NCI-H1694 (cell line): ENCODE measurements at regions not wholly inside any gene's neighbourhood (a gene's known extent, or its start where the extent isn't known, plus 50 kb on each side); places are given as distances from the start of the nearest gene placed in this dataset.
"Not testable (repeated sequence)": the region's sequence is repeated elsewhere in the genome, so short reads cannot be mapped to it uniquely, and the experiment has no call there.

Experiments
- DNase-seq: peaks from one replicate; lab custom pipeline; 2025; lab: John Stamatoyannopoulos, UW

DNA sequence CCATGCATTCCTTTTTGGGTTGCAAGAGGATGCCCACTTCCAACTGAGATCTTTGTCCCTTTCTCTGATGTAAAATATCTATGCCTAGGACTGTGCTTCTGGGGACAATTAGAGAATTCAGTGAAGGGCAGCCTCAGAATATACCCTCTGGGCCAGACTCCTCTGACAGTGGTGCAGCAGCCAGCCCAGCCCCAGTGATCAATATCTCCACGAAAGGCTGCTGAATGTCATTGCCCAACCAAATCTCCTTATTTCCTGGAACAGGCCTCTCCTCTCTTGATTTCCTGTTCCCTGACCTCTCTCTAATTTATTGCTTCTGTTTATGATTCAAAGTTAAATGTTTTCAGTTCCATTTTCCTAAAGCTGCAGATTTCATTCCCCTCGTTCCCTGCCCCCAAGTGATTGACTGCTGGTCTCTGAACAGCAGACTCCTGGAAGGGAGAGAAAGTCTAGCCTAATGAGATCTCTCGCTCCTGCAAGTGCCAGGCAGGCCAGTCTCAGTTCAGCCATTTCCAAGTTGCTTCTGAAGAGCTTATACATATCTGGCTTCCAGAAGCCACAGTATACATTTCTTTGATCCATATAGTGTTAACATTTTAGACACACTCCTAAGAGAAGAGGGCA is 104.4 kb upstream of the SALL1 start:
- no peak for DNase-seq

DNA sequence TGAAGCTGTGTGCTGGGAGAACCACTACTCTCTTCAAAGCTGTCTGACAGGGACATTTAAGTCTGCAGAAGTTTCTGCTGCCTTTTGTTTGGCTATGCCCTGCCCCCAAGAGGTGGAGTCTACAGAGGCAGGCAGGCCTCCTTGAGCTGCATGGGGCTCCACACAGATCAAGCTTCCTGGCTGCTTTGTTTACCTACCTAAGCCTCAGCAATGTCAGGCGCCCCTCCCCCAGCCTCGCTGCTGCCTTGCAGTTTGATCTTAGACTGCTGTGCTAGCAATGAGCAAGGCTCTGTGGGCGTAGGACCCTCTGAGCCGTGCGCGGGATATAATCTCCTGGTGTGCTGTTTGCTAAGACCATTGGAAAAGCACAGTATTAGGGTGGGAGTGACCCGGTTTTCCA is 103.3 kb upstream of the SALL1 start:
- not testable (repeated sequence) for DNase-seq

DNA sequence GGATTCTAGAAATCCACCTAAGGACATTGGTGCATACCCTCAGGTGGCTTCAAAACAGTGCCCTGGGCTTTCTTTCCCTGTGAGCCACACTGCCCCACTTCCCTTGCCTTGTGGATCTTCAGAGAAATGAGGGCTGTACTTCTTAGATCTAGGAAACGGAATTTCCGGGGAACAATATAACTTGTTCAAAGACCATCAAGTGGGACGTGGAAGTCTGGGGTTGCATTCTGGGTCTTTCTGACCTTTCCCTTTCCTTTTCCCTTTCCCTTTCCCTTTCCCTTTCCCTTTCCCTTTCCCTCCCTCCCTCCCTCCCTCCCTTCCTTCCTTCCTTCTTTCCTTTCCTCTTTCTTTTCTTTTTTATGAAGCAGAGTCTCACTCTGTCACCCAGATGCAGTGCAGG is 97.1 kb upstream of the SALL1 start:
- no peak for DNase-seq

DNA sequence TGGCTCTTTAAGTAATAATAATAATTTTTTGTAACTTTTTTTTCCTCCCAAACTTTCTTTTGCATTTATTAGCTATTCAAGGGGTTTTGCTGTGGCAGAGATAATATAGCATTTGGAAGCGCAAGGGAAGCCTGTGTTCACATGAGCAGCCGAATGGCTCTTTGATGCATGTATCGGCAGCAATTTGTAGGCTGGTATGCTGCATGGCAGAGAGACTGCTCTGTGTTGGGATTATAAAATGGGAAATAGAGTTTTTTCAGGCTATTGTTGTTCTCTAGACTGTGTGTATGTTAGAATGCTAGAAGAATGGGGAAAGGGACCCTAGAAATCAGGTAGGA is 94.6 kb upstream of the SALL1 start:
- DNase-seq, result no peak

DNA sequence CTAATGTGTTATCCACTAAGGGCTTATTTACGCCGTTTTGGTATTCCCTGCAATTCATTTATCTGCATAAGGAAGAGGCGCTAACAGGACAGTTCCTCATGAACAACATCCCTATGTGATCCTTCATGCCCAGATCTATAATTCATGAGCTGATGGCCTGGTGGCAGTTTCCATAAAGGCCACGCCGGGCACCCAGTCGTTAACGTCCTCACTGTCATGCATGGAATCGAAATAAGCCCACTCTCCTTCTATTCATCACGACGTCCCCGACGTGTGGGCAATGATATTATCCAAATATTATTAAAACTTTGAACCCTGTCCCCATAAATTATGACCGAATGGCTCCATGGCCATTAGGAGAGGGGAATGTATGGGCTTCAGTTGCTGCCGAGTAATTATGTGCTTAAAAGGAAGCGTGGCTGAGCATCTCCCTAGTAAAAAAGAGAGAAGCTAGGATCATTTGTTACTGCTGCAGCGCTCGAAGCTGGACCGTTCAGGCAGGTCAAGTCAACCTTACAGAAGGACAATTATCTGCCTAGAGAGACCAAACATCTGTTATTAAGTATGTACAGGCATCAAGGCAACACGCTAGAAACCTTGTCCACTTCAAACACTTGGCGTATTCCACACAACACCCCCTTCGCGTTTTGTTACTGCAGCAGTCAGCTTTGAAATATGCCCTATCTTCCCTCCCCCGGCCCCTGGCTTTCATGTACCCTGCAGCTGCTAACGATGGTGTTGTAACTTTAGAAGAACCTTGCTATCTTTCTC is 94.0 kb upstream of the SALL1 start:
- no peak for DNase-seq

DNA sequence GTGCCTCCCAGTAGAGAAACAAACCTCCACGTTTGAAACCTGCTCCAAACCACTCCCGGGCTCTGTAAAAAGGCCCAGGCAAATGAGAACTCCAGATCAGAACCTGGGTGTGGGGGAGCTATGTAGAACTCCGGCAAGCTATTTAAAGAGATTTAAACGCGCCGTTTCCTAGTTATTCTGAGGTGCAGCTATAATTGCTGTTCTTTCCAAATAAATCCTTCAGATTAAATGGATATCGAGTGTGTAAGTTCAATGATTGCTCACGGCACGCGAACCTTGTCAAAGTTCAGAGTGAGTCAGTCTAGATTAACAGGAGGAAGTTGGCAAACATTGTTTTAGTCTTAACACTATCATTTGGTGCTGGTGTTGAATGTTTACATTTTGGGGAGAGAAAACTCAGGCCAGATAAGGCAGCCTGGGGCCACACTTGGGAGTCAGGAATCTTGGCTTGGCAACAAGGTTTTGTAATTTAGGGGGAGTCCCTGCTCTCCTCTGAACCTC is 92.9 kb upstream of the SALL1 start:
- no peak for DNase-seq

DNA sequence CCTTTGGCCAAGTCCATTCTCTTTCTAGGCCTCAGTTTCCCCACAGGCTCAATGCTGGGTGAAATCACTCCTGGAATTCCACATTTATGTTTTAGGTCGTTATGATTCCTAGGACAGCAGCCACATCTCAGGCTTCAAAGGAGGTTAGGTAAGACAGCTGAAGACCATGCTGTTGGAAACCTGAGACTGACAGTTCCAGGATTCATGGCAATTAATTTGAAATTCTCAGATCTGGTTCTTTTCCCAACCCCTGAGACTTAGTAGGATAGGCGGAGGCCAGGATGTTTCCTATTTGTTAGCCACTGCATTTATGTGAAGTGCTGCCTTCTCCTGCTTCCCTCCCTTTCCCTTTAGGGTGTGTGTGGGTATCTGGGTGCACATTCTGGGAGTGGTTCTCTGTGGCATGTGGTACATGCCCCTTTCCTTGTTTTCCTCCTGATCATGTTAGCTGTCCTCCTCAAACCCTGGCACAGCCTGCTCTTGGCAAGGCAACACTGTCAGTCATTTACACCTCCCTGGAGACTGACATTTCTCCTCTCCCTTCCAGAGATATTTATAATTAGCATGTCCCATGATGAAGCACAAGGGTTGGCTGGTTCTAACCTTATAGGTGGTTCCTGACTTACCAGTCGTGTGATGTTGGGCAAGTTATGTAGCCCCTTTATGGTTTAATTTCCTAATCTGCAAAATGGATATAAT is 91.4 kb upstream of the SALL1 start:
- peak; percentile 8 for DNase-seq

DNA sequence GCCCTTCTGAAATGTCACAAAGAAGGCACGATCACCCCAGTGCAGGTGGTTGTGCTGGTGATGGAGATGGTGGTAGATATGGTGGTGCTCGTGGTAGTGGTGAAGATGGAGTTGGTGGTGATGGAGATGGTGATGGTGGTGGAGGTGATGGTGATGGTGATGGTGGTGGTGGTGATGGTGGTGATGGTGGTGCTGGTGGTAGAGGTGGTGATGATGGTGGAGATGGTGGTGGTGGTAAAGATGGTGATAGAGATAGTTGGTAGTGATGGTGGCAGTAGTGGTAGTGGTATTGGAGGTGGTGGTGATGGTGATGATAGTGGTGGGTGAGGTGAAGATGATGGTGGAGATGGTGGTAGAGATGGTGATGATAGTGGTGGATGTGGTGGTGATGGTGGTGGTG is 88.1 kb upstream of the SALL1 start:
- DNase-seq, result no peak

DNA sequence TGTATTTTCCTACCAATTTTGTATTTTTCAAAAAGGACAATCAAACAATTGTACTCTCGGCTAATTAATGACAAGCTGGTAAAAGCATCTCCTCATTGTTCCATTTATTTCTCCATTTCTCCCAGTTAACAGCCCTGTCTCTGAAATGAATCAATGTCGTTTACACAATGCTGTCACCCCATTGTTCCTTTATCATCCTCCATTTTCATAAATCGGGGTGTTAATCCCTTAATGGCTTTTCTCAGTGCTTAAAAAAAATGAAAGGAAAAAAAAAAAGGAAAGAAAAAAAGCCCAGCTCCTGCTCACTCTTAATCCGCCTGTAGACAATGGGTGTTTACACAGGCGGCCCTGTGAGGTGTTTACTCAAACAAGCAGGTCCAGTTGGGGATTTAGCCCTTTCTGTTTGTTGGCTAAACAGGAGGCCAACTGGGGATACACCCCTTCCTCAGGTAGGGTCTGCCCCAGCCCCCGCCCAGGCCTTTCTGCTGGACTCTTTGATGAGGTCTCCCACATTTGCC is 86.8 kb upstream of the SALL1 start:
- no peak for DNase-seq

DNA sequence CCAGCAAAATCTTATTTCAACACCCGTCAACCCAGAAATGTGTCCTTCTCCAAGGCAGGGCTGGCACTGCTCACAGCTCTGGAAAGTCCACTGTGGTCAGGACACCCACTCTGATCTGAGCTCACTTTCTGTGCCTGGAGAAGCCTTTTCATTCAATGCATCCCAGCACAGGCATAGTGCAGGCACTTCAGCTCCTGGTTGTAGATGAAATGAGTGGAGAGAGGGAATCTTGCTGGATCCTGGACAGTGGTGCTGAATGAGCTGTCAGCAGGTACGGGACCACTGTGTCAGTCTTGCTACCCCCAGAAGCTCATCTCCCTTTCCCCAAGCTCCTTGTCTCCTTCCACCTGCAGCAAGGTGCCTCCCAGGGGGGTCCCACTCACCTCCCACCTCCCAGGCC is 86.1 kb upstream of the SALL1 start:
- DNase-seq, result no peak

DNA sequence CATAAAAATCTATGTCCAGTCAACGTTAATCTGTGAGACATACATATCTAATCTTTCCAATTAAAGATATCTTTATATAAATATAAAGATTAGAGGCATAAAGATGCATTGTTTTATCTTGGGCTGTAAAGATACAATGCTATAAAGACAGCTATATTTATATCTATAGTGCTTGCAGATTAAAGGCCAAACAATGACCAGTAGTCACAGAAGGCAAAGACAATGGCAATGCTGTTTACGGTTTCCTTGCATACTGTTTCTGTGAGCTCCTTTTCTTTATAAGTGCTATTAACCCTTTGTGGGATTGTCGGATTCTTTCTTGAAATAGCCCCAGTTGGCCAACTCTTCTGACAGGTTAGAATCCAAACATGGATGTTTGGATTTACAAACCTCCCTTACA is 85.5 kb upstream of the SALL1 start:
- DNase-seq, result no peak

DNA sequence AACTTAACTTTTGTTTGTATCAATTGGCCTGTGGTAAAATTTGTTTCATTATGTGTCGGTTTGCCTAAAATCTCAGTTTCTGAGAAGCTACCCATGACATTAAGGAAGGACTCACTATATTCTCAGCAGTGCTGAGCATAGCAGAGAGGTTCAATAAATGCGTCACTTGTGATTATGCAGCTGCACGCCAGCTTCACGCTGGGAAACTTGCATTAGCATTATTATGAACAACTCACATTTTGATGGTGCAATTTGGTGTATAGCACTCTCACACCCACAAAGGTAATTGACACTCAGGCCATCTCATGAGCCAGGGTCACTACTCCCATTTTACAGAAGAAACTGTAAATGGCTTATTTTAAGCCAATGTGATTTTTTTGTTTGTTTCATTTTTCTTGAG is 80.6 kb upstream of the SALL1 start:
- DNase-seq, result no peak

DNA sequence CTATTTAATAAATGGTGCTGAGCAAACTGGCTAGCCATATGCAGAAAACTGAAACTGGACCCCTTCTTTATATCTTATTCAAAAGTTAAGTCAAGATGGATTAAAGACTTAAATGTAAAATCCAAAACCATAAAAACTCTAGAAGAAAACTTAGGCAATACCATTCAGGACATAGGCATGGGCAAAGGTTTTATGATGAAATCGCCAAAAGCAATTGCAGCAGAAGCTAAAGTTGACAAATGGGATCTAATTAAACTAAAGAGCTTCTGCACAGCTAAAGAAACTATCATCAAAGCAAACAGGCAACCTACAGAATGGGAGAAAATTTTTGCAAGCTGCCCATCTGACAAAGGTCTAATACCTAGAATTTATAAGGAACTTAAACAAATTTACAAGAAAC is 79.0 kb upstream of the SALL1 start:
- DNase-seq, result not testable (repeated sequence)

DNA sequence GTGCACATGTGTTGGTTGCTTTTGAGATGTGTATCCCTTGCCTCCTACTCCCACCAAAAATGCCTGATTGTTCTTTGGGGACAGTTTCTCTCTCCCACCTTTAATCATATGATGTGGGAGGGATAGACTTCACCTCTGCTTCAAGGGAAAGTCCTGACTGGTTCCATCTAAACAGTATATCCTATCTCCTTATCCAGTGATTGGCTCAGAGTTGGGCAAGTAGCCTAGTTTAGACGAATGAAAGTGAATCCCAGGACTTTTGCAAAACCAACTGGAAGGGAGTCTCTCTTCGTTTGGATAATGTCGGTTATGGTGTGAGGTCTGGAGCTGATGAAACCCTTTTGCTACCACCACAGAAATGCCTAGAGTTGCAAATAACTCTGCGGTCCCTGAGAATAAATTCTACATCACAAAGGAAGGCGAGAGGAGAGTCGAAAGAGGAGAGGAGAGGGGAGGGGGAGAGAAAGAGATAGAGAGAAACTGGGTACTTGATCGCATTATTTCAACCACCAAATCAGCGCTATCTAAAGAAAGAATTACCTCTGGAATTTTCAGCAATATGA is 77.1 kb upstream of the SALL1 start:
- no peak for DNase-seq

DNA sequence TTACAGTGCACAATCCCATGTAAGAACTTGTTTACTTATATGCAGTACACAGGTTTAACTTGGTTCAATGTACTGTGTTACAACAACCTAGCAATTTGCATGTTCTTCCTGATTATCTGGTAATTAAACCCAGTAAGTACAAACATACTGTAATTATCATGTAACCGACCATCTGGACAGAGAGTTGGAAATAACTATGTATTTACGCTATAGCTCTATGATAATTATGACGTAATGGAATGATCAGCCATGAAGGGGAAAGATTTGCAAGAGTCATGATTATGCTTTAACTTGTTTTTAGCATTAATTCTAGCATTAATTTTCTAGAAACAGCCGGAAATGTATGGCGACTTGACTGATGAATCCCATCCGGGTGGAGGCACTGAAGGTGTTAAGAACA is 74.8 kb upstream of the SALL1 start:
- DNase-seq, result no peak

DNA sequence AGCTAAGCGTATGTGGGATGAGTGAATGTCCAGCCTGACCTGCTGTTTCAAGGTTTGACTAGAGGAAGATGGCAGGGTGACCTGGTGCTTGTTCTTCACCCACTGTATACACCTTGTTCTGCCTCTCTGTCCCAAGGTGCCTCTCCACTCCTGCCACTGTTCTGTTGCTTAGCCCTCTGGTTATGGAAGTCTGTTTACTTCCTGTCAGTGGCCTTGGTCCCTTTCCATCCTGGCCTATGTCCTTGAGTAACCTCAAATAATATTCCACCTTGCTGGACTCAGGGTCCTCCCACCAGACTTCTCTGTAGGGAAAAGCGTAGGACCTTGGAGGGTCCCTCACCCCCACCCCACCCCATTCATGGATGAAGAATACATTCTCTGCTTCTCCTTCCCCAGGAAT is 73.2 kb upstream of the SALL1 start:
- DNase-seq, result no peak

DNA sequence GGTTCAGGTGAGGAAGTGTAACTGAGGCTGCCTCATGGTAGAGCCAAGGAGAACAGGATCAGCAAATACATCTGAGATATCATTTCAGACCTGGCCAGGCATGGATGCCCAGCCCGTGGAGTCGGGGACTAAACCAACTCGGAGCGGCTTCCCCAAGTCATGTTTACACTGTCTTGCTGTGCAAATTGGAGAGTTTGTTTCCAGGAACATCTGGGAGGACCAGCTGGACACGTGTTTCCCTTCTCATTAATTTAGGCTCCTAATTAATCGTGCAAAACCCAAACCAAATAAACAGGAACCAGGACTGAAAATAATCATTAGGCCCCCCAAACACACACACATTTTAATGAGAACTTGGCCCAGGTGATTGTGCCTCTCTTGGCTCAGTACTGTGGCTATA is 70.9 kb upstream of the SALL1 start:
- peak; percentile 29 for DNase-seq

DNA sequence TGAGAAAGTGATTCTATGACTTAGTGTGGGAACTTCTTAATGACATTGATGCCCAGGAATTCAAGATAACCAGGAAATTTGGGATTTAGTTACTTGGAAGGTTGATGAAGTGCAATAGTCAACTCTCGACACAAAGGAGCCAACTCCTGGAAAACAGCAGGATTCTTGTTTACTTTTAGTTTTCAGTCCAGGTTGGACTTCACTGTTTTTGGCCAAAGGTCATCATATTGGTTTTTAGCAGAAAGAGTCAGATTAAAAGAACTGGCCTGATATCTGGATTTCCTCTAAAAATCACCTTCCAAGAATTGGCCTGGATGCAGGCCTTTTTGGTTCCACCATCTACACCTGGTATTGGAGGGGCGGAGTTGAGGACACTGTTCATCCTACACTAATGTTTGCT is 60.1 kb upstream of the SALL1 start:
- DNase-seq, result no peak

DNA sequence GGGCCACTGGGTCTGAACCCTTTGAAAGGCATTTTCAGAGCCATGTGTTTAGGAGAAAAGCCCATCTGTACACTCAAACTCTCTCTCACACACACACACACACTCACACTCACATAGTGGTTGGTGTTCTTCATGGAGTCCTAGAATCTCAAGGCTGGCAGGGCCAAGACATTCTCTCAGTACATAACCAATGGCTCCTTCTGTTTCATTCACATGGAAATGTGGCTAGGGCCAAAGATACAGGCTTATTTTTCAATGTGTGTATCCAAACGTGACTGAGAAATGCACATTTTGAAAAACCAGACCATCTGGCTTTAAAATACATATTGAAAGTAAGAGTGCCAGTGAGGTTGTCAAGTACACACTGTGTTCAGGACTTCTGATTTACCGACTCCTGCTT is 59.0 kb upstream of the SALL1 start:
- DNase-seq, result peak; percentile 17

DNA sequence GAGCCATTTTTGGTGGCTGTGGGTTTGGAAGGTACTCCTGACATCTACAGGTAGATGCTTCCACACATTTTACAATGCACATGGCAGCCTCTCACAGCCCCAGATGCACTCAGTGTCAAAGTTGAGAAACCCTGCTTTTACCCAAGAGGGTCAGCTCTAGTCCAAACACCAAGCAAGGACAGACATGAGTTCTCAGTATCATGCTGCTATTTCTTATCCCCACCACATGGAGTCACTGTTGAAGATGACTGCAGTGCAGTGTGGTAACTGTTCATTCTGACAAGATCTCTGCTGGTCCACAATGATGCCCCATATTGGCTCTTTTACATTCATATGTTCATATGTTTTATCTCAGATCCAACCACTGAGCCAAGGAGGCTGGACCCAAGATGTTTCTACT is 50.5 kb upstream of the SALL1 start:
- DNase-seq, result no peak
